ENCODE measurements at regions not wholly inside any gene's neighbourhood (a gene's known extent, or its start where the extent isn't known, plus 50 kb on each side); places are given as distances from the start of the nearest gene placed in this dataset.

DNA sequence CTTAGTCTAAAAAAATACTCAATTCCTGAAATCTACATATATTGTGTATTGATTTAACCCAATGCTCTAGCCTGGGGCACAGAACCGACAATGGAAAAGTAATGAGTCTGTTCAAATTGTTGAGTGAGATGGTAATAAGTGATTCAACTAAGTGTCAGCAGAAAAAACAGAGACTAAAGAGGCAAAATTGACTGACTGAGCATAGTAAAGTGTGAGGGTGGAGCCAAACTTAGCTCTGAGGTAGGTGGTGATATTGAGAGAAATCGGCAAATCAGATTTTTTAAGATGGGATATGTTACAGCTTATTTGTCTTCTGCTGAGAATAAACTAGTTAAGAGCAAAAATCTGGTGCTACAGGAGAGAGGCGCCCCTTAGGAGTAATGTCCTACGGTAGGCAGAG lies 764.0 kb upstream of the LRRN3 start:
- DNase-seq, result no peak

GRCh38 chr7:110336423-110336822 lies 754.5 kb upstream of the LRRN3 start:
- DNase-seq, result no peak

- DNase-seq, result no peak
Measured at GRCh38 chr7:110337646-110338045, 753.3 kb upstream of the LRRN3 start.

GRCh38 chr7:110347081-110347480 lies 743.8 kb upstream of the LRRN3 start:
- no peak for DNase-seq

DNA sequence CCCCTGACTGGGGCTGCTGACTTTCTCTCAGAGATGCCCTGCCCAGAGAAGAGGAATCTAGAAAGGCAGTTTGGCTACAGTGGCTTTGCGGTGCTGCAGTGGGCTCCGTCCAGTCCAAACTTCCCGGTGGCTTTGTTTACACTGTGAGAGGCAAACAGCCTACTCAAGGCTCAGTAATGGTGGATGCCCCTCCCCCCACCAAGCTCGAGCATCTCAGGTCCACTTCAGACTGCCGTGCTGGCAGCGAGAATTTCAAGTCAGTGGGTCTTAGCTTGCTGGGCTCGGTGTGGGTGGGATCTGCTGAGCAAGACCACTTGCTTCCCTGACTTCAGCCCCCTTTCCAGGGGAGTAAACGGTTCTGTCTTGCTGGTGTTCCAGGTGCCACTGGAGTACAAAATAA lies 734.5 kb upstream of the LRRN3 start:
- DNase-seq, result no peak

GRCh38 chr7:110358028-110358427 lies 732.9 kb upstream of the LRRN3 start:
- no peak for DNase-seq

GRCh38 chr7:110371709-110372108 lies 719.2 kb upstream of the LRRN3 start:
- DNase-seq, result no peak

DNA sequence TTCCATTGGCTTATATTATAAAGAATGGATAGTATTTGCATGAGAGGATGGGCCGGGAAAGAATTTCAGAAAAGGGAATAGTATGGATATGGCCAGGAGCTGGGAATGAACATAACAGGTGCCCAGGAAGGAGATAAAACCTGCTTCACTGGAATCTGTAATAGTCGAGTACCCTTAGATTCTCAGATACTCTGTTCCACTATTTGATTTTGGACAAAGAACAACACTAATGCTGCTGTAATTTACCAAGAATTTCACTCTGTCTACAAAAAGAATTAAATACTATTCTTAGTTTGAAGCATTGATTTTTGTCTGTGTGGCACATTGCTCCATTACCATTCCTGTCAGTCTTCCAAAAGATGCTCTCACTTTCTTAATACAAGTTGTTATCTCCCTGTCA lies 718.2 kb upstream of the LRRN3 start:
- DNase-seq, result no peak

DNA sequence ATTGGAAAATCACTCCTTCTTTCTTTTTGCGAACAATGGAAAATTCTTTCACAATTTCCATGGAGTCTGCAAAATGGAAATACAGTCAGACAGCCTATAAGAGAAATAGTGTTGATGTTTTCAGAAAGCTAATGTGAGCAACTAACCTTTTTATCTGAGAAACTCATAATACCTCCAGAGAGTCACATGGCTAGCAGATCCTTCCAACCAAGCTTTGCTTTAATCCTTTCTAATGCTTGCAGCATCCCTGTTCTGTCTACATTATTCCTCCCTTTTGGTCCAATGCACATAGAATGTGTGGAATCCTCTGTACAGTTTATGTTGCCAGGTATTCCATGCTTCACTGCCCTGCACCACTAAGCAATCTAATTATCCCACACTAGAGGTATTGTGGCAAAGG lies 717.5 kb upstream of the LRRN3 start:
- DNase-seq, result no peak

DNA sequence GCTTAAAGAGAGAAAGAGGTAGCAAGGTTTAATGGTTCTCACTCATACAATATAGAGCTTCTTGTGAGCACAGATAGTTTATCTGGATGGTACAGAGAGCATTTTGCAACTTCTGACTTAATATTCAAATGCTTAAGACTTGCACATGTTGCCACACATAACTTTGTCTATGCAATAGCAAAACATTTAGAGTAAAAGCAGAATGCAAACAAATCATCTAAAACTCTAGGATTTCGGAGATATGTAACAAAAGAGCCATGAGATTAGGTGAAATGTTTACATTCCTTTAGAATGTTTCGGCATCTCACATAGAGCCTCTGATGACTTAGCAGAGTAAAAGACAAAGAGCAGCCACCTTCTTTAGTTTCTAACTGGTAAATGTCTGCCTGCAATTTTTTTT lies 717.1 kb upstream of the LRRN3 start:
- no peak for DNase-seq

- no peak for DNase-seq
Measured at GRCh38 chr7:110375068-110375467, 715.9 kb upstream of the LRRN3 start.

- no peak for DNase-seq
Measured at GRCh38 chr7:110382736-110383135, 708.2 kb upstream of the LRRN3 start.

- DNase-seq, result no peak
Measured at GRCh38 chr7:110386006-110386405, 704.9 kb upstream of the LRRN3 start.

- no peak for DNase-seq
Measured at GRCh38 chr7:110386913-110387312, 704.0 kb upstream of the LRRN3 start.

DNA sequence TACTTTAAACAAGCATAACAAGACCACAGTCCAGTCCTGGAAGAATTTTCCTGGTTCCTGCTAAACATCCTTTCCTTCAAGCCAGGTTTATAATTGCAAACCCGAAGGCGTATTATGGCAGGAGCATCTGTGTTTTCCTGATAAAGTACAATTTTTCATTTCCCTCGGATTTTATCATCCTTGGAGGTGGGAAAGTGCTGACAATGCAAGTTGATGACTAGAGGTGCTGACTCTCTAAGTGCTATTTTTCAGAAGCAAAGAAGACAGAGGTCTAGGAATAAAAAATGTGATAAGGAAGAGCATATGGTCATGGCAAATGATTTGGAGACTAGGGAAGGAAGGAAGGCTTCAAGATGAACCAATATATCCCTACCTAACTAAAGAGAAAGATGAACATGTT lies 703.2 kb upstream of the LRRN3 start:
- no peak for DNase-seq

GRCh38 chr7:110388457-110388856 lies 702.5 kb upstream of the LRRN3 start:
- no peak for DNase-seq

- no peak for DNase-seq
Measured at GRCh38 chr7:110396021-110396420, 694.9 kb upstream of the LRRN3 start.

GRCh38 chr7:110397927-110398660 lies 692.8 kb upstream of the LRRN3 start:
- DNase-seq, result no peak

- DNase-seq, result no peak
Measured at GRCh38 chr7:110399421-110399820, 691.5 kb upstream of the LRRN3 start.

DNA sequence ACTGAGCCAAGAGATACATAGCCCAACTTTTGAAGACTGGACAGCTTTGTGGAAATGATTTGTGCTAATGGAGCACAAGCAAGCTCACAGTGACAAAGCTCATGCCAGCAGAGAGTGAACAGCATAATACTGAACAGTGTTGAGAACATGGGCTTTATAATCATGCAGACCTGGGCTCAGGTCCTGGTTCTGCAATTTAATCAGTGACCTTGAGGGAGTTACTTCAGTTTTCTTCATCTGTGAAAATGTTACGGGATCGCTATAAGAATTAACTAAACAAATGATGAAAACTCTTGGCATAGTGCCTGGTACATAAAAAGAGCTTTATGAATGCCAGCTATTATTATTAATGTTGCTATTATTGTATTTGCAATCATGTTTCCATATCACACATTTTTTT lies 690.5 kb upstream of the LRRN3 start:
- no peak for DNase-seq

- DNase-seq, result no peak
Measured at GRCh38 chr7:110407242-110407641, 683.7 kb upstream of the LRRN3 start.

GRCh38 chr7:110407706-110408105 lies 683.2 kb upstream of the LRRN3 start:
- DNase-seq, result no peak

DNA sequence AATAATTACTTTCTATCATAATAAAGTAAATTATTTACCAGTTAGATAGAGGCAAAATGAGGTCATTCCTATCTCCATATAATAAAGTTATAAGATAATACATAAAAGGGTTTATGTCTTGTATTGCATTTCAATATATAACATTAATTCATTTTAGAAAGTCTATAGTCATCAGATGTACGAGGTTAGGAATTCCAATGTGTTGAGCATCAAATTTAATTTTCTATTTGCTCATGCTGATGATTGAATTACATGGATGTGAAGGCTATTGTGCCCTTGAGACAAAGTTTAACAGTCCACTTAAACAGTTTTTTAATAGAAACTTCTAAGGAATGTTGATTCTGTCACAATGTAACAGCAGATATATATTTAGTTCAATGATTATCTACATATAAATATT lies 678.3 kb upstream of the LRRN3 start:
- no peak for DNase-seq

- no peak for DNase-seq
Measured at GRCh38 chr7:110413038-110413437, 677.9 kb upstream of the LRRN3 start.

DNA sequence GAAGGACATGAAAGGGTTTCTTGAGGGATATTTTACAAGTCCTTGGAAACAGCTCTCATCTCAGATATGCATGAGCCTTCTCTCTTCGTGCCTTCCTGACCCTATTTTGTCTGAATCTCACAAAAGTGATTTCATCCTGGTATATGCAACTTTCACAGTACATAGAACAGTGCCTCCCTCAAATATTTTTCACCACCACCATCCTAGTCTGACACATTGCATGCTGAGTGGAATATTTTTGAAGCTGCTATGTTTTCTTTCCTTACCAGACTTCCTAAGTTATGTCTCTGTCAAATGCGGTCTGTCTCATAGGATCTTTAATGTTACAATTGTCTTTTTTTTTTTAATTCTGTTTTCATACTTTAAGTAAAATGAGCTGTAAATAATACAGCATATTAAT lies 673.3 kb upstream of the LRRN3 start:
- no peak for DNase-seq

Measured in NCI-H1417 (cell line).